Stimulated activated CD4-positive, alpha-beta T cell treated with anti-CD3 and anti-CD28 coated beads, Interleukin-2, amount 100 ng/mL, for 48 hours (primary cell): ENCODE measurements at regions not wholly inside any gene's neighbourhood (a gene's known extent, or its start where the extent isn't known, plus 50 kb on each side); places are given as distances from the start of the nearest gene placed in this dataset.

Experiments
- DNase-seq, 2 donors: peaks; one replicate each; pipeline ENCODE4 v3.0.0-alpha.2; 2020

- DNase-seq, result no peak
These were observed 157.2 kb upstream of the SLC1A4 start for GRCh38 chr2:64831977-64832328.

- no peak for DNase-seq
These were observed 156.3 kb upstream of the SLC1A4 start for GRCh38 chr2:64832936-64833335.

GRCh38 chr2:64836566-64836965 is 152.6 kb upstream of the SLC1A4 start:
- DNase-seq, result no peak

GRCh38 chr2:64837116-64837731 is 152.0 kb upstream of the SLC1A4 start:
- DNase-seq, result no peak

- DNase-seq, result no peak
These were observed 151.1 kb upstream of the SLC1A4 start for GRCh38 chr2:64837925-64838641.

GRCh38 chr2:64838817-64839216 is 150.4 kb upstream of the SLC1A4 start:
- no peak for DNase-seq

GRCh38 chr2:64839844-64840243 is 149.4 kb upstream of the SLC1A4 start:
- DNase-seq, result no peak

GRCh38 chr2:64840426-64840881 is 148.7 kb upstream of the SLC1A4 start:
- DNase-seq, result no peak

- DNase-seq, result no peak
These were observed 147.7 kb upstream of the SLC1A4 start for GRCh38 chr2:64841461-64841860.

- DNase-seq, result no peak
These were observed 147.2 kb upstream of the SLC1A4 start for GRCh38 chr2:64842030-64842429.

GRCh38 chr2:64844087-64844486 is 145.1 kb upstream of the SLC1A4 start:
- no peak for DNase-seq

- DNase-seq, result no peak
These were observed 143.8 kb upstream of the SLC1A4 start for GRCh38 chr2:64845273-64845905.

GRCh38 chr2:64846177-64846576 is 143.0 kb upstream of the SLC1A4 start:
- DNase-seq, result no peak

GRCh38 chr2:64847930-64848329 is 141.3 kb upstream of the SLC1A4 start:
- no peak for DNase-seq

GRCh38 chr2:64848363-64848762 is 140.8 kb upstream of the SLC1A4 start:
- no peak for DNase-seq

- DNase-seq, result no peak
These were observed 140.3 kb upstream of the SLC1A4 start for GRCh38 chr2:64848945-64849344.

- DNase-seq, result no peak
These were observed 138.6 kb upstream of the SLC1A4 start for GRCh38 chr2:64850642-64851041.

GRCh38 chr2:64852771-64853241 is 136.4 kb upstream of the SLC1A4 start:
- no peak for DNase-seq

- no peak for DNase-seq
These were observed 135.9 kb upstream of the SLC1A4 start for GRCh38 chr2:64853306-64853705.

- no peak for DNase-seq
These were observed 135.3 kb upstream of the SLC1A4 start for GRCh38 chr2:64853894-64854293.

- DNase-seq, result no peak
These were observed 134.4 kb upstream of the SLC1A4 start for GRCh38 chr2:64854773-64855237.

GRCh38 chr2:64857581-64858471 is 131.4 kb upstream of the SLC1A4 start:
- no peak for DNase-seq
